HG03432 (cell line): ENCODE measurements at regions not wholly inside any gene's neighbourhood (a gene's known extent, or its start where the extent isn't known, plus 50 kb on each side); places are given as distances from the start of the nearest gene placed in this dataset.
"Not testable (repeated sequence)": the region's sequence is repeated elsewhere in the genome, so short reads cannot be mapped to it uniquely, and the experiment has no call there.

Experiments used
- ATAC-seq: cut with Tn5 transposase; IDR thresholded peaks from one replicate; pipeline ENCODE4 v1.9.1; 2021; ENCODE audit warnings: mild to moderate bottlenecking, moderate library complexity; ENCODE audit not compliant: unreplicated experiment

DNA sequence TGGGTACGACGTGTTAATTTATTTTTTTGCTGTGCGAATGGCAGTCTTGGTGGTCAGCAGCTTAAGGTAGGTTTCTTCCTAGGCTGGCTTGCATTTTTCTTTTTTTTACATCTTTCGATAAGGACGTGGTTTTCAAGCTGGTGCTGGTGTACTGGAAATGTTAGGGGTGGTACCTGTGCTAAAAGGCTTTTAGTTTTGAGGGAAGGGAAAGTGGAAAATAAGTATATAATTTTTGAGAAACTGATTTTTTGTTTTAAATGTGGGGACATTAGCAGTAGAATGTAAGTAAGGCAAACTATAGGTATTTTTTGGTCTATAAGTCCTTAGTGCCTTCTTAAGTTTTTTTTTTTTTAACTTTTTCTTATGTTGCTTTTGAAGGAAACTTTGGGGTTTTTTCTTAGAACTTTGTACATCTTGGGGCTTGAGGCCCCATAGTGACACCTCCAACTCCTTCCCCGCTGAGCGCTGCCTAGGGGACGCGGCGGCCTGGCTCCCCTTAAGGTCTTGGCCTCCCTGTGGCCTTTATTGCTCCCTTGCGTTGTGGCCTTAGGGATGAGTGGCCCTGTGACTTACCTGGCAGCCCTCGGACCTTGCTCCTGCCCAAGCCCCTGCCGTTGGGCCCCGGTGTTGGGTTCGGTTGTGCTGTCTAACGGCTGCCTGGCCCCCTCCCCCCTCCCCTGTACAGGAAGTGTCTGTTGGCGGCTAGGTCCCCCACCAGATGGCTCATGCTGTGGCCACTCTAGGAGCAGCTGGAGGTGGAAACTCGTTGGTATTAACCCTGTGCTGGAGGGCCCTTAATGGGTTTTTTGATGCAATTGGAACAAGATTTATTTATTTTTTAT, 88.0 kb upstream of the RPRML start:
- ATAC-seq: peak; percentile 82

- ATAC-seq: no peak
Measured at GRCh38 chr17:47066095-47066494, 87.0 kb upstream of the RPRML start.

GRCh38 chr17:47064684-47065083, 85.6 kb upstream of the RPRML start:
- no peak for ATAC-seq

DNA sequence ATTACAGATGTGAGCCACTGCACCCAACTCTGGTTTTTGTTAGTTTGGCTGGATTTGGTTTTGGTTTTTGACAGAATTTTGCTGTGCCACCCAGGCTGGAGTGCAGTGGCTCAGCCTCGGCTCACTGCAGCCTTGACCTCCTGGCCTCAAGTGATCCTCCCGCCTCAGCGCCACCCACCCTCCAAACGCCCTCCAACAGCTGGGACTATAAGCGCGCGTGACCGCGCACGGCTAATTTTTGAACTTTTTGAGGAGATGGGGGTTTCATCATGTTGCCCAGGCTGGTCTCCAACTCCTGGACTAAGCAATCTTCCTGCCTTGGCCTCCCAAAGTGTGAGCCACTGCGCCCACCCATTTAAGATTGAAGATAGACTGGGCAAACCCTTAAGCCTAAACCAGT, 84.4 kb upstream of the RPRML start:
- ATAC-seq: no peak

DNA sequence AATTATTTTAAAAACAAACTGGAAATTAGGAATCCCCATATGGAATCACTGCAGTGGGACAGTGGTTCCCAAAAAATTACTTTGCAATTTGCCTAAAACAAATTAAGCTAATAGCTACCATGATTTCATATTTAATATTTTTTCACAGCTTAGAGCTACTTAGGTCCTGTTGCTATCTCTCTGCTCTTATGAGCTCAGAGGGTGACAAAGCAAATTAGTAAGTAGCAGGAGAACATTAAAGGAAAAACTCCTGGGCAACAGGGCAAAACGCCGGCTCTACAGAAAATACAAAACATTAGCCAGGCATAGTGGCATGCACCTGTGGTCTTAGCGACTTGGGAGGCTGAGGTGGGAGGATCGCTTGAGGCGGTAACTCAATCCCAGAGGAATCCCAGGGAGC, 83.8 kb upstream of the RPRML start:
- ATAC-seq: not testable (repeated sequence)

- not testable (repeated sequence) for ATAC-seq
Measured at GRCh38 chr17:47060005-47060404, 81.0 kb upstream of the RPRML start.

DNA sequence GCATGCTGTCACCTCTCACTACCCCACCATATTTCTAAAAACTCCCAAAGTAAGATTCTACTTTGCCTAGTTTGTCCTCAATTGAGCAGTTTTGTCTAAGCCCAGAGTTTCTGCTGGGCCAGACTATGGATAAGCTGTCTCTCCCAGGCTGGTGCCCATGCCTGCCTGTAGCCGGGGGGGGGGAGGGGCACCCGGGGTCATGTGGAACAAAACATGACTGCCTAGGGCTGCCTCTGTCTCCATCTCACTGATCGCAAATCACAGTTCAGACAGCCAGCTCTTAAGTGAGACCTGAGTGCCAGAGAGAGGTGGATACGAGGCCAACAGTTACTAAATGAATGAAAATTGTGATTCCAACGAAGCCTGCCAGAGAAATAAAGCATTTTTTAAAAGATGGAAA, 78.8 kb upstream of the RPRML start:
- no peak for ATAC-seq

DNA sequence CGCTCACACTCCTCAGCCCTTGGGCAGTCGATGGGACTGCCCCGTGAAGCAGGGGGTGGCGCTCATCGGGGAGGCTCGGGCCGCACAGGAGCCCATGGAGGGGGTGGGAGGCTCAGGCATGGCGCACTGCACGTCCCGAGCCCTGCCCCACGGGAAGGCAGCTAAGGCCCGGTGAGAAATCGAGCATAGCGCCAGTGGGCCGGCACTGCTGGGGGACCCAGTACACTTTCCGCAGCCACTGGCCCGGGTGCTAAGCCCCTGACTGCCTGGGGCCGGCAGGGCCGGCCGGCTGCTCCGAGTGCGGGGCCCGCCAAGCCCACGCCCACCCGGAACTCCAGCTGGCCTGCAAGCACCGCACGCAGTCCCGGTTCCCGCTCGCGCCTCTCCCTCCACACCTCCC, 78.2 kb upstream of the RPRML start:
- not testable (repeated sequence) for ATAC-seq

- not testable (repeated sequence) for ATAC-seq
Measured at GRCh38 chr17:47056687-47057086, 77.6 kb upstream of the RPRML start.
